HFFc6 (cell line): ENCODE measurements at regions not wholly inside any gene's neighbourhood (a gene's known extent, or its start where the extent isn't known, plus 50 kb on each side); places are given as distances from the start of the nearest gene placed in this dataset.
"Not testable (repeated sequence)": the region's sequence is repeated elsewhere in the genome, so short reads cannot be mapped to it uniquely, and the experiment has no call there.

Experiments
- DNase-seq: peaks from one replicate; pipeline ENCODE4 v3.0.0-alpha.2; 2018
- H3K27ac Mint-ChIP-seq: 2 replicates; pipeline ENCODE4 v1.8.0; 2020; ENCODE audit warnings: mild to moderate bottlenecking, mixed read lengths
- H3K27me3 Mint-ChIP-seq: 2 replicates; pipeline ENCODE4 v1.8.0; 2021; ENCODE audit warnings: mild to moderate bottlenecking, moderate library complexity, mixed read lengths; ENCODE audit not compliant: insufficient read depth
- H3K36me3 Mint-ChIP-seq: 2 replicates; pipeline ENCODE4 v1.8.0; 2021; ENCODE audit warnings: low read depth, mixed read lengths
- H3K4me1 Mint-ChIP-seq: 2 replicates; pipeline ENCODE4 v1.8.0; 2020; ENCODE audit warnings: low read depth, mixed read lengths
- H3K4me3 Mint-ChIP-seq: 2 replicates; pipeline ENCODE4 v1.8.0; 2020; ENCODE audit warnings: mild to moderate bottlenecking, moderate library complexity, mixed read lengths
- H3K9me3 Mint-ChIP-seq: 2 replicates; pipeline ENCODE4 v1.8.0; 2020; ENCODE audit warnings: mild to moderate bottlenecking, mixed read lengths
- TF ChIP-seq, protein P1 (sequence below): fragments of 200-600 bp; sonication (generic); IDR thresholded peaks from 2 replicates; pipeline ENCODE4 v1.5.0; 2021; ENCODE audit warnings: antibody characterized with exemption, mild to moderate bottlenecking

DNA sequence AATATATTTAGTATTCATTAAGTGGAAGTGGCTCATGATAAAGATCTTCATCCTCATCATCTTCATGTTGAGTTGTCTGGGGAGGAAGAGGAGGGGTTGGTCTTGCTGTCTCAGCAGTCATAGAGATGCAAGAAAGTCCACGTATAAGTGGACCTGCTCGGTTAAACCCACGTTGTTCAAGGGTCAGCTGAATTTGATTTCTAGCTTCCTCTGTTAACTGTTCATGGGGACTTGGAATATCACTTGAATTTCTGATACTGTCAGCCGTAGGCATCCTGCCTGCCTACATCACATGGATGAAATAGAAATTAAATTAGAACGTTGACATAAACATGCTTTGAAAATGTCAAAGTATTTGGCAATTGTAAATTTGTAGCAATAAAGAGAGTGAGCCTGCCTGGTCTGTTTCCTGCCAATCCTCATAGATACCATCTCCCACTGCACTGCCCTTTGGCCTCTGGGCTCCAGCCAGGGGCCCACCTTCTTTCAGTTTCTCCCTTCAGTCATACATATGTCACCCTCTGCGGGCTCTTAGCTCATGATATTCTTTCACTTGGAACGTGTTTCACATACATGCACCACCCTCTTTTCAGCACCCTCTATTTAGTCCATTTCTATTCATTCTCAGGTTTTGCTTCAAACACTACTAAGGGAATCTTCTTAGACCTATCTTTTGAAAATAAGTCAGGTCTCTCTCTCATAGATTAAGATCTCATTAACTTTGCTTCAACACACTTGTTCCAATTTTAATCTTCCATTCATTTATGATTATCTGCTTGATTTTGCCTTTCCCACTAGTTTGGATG lies 376.3 kb downstream of the IPMK start:
- Mint-ChIP-seq H3K36me3 (no peaks in the 10 kb centered on the region), H3K9me3 (no peaks in the 10 kb centered on the region), H3K4me3 (no peak overlapping the region), H3K27me3 (no peaks in the 10 kb centered on the region; the same call in 1 of the 2 replicates), H3K27ac (no peak overlapping the region), H3K4me1 (no peaks in the 10 kb centered on the region; the same call in 1 of the 2 replicates)
- TF ChIP-seq, protein P1, sequence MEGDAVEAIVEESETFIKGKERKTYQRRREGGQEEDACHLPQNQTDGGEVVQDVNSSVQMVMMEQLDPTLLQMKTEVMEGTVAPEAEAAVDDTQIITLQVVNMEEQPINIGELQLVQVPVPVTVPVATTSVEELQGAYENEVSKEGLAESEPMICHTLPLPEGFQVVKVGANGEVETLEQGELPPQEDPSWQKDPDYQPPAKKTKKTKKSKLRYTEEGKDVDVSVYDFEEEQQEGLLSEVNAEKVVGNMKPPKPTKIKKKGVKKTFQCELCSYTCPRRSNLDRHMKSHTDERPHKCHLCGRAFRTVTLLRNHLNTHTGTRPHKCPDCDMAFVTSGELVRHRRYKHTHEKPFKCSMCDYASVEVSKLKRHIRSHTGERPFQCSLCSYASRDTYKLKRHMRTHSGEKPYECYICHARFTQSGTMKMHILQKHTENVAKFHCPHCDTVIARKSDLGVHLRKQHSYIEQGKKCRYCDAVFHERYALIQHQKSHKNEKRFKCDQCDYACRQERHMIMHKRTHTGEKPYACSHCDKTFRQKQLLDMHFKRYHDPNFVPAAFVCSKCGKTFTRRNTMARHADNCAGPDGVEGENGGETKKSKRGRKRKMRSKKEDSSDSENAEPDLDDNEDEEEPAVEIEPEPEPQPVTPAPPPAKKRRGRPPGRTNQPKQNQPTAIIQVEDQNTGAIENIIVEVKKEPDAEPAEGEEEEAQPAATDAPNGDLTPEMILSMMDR: no peak
- no peak for DNase-seq

DNA sequence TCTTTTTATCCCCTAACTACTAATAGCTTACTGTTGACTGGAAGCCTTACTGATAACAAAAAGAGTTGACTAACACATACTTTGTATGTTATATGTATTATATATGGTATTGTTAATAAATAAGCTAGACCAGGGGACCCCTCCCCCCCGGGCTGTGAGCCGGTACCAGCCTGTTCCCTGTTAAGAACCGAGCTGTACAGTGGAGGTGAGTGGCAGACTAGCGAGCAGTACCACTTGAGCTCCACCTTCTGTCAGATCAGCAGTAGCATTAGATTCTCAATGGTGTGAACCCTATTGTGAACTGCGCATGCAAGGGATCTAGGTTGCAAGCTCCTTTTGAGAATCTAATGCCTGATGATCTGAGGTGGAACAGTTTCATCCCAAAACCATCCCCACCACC lies 377.0 kb downstream of the IPMK start:
- H3K9me3 Mint-ChIP-seq: no peaks in the 10 kb centered on the region
- TF ChIP-seq, protein P1: no peak

DNA sequence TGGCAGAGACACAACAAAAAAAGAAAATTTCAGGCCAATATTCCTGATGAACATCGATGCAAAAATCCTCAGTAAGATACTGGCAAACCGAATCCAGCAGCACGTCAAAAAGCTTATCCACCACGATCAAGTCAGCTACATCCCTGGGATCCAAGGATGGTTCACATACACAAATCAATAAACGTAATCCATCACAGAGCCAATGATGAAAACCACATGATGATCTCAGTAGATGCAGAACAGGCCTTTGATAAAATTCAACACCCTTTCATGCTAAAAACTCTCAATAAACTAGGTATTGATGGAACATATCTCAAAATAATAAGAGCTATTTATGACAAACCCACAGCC lies 382.1 kb downstream of the IPMK start:
- H3K27ac Mint-ChIP-seq, H3K27me3 Mint-ChIP-seq, H3K4me3 Mint-ChIP-seq, H3K9me3 Mint-ChIP-seq, DNase-seq, H3K36me3 Mint-ChIP-seq, H3K4me1 Mint-ChIP-seq: not testable (repeated sequence)

More for the DNA sequence above, 377.0 kb downstream of the IPMK start:
- DNase-seq: no peak
- H3K27me3 Mint-ChIP-seq: no peaks in the 10 kb centered on the region; the same call in 1 of the 2 replicates
- H3K4me1 Mint-ChIP-seq: no peaks in the 10 kb centered on the region; the same call in 1 of the 2 replicates
- H3K4me3 Mint-ChIP-seq: no peak overlapping the region
- no peak overlapping the region for H3K27ac Mint-ChIP-seq
- no peaks in the 10 kb centered on the region for H3K36me3 Mint-ChIP-seq

DNA sequence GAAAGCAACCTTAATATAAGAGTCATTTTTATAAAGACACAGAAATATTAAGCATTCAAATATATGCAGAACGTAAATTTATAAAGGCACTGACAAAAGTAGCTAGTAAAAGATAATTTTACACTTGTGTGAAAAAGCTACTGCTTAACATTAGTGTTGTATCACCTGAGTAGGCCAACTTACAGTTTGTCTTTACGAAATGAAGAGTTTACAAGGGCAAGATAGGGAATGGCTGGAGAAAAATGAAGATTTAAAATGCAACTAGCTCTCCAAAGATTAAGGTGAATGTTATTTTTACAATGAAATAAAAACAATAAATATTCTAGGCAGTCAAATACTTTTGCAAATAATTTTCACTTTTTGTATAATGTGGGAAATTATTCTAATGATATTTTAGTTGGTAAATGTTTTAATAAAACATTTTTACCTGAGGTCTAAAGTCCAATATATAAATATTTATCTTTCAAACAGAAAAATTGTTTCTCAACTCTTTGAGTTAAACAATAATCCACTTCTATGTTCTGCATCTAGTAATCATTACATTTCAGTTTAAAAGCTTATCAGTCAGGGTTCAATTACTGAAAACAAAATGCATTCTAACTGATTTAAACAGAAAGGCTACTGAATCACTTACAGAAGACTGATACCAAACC lies 382.6 kb downstream of the IPMK start:
- Mint-ChIP-seq H3K36me3 (no peaks in the 10 kb centered on the region), H3K9me3 (no peaks in the 10 kb centered on the region), H3K4me3 (no peak overlapping the region), H3K27me3 (peaks cover 2% of the 10 kb centered on the region; the same call in 1 of the 2 replicates), H3K27ac (no peak overlapping the region), H3K4me1 (no peaks in the 10 kb centered on the region)
- no peak for DNase-seq
- TF ChIP-seq, protein P1: no peak

DNA sequence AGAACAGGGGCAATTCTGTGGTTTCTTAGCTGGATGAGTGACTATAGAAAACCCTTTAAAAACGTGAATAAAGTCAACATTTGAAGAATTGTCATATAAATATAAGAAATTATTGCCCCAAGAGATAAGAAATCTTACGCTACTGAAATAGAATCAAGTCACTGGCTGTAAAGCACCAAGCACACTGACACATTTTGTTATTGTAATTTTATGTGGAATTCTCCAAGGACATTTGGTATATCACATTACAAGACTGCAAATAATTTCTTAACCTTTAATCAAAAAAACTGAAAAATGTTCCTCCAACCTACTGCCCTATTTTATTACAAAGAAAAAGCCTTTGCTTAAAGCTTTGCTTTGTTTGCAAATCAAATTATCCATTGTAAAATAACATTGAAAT lies 383.3 kb downstream of the IPMK start:
- Mint-ChIP-seq H3K4me1 (no peaks in the 10 kb centered on the region), H3K27me3 (peaks cover 2% of the 10 kb centered on the region; the same call in 1 of the 2 replicates), H3K9me3 (no peaks in the 10 kb centered on the region), H3K36me3 (no peaks in the 10 kb centered on the region), H3K4me3 (no peak overlapping the region), H3K27ac (no peak overlapping the region)
- DNase-seq: no peak
- TF ChIP-seq, protein P1: no peak
